ENCODE measurements at regions not wholly inside any gene's neighbourhood (a gene's known extent, or its start where the extent isn't known, plus 50 kb on each side); places are given as distances from the start of the nearest gene placed in this dataset.
"Not testable (repeated sequence)": the region's sequence is repeated elsewhere in the genome, so short reads cannot be mapped to it uniquely, and the experiment has no call there.

DNA sequence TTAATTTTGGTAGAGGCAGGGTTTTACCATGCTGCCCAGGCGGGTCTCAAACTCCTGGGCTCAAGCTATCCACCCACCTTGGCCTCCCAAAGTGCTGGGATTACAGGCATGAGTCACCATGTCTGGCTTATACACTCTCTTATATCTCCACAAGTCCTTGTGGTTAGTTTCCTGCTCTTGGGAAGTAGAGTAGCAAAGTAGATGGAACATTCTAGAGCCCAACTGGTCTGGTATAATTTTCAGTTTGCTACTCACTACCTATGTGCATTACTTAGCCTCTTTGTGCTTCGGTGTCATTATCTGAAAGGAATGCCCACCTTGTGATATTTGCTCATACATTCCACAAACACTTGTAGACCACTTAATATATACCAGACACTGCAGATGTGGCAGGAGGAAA, 96.6 kb upstream of the IPO9 start (continued):
- TF ChIP-seq, protein P1, sequence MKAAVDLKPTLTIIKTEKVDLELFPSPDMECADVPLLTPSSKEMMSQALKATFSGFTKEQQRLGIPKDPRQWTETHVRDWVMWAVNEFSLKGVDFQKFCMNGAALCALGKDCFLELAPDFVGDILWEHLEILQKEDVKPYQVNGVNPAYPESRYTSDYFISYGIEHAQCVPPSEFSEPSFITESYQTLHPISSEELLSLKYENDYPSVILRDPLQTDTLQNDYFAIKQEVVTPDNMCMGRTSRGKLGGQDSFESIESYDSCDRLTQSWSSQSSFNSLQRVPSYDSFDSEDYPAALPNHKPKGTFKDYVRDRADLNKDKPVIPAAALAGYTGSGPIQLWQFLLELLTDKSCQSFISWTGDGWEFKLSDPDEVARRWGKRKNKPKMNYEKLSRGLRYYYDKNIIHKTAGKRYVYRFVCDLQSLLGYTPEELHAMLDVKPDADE (IDR thresholded peaks at IDR 0.05): no peak
- TF ChIP-seq CREB1 (CRISPR knock-in tag; IDR thresholded peaks at IDR 0.05; ENCODE audit: low read depth): no peak
- no peak for TF ChIP-seq ZNF114 (CRISPR knock-in tag; IDR thresholded peaks at IDR 0.05)
- TF ChIP-seq POLR2AphosphoS5 (IDR thresholded peaks at IDR 0.05; ENCODE audit: low read depth): no peak
- TF ChIP-seq EZH2phosphoT487 (IDR thresholded peaks at IDR 0.05; ENCODE audit: unreplicated experiment): no peak

DNA sequence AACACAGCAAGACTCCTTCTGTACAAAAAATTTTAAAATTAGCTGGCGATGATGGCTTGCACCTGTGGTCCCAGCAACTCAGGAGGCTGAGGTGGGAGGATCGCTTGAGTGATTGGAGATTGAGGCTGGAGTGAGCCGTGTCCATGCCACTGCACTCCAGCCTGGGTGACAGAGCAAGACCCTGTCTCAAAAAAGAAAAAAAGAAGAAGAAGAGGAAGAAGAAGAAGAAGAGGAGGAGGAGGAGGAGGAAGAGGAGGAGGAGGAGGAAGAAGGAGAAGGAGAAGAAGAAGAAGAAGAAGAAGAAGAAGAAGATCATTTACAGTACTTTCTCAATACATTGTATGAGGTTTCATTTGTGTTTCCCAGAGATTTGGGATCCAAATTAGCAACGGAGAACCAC, 94.7 kb upstream of the IPO9 start:
- not testable (repeated sequence) for H3K27ac Mint-ChIP-seq; H2AFZ ChIP-seq; H3K4me3 ChIP-seq; H4K20me1 ChIP-seq (replicated peaks; ENCODE audit: insufficient read depth); H3F3A ChIP-seq (replicated peaks; ENCODE audit: low read depth); H3K4me3 Mint-ChIP-seq; ATAC-seq; H3K27ac ChIP-seq (ENCODE audit: low read depth); H3K27me3 ChIP-seq (ENCODE audit: insufficient read depth); H3K9me3 Mint-ChIP-seq; H3K9me2 ChIP-seq (ENCODE audit: insufficient read depth); H3K4me2 ChIP-seq; H3K36me3 Mint-ChIP-seq (ENCODE audit: low read depth); H3K36me3 ChIP-seq (ENCODE audit: insufficient read depth); H3K79me2 ChIP-seq (replicated peaks; ENCODE audit: insufficient read depth); DNase-seq (ENCODE audit: low spot score)
- peaks cover 36% of the 10 kb centered on the region for H3K4me1 ChIP-seq (ENCODE audit: insufficient read depth)
- H3K27me3 Mint-ChIP-seq (ENCODE audit: insufficient read depth, low read depth, poor library complexity): peaks cover 11% of the 10 kb centered on the region
- H3K4me1 Mint-ChIP-seq: peaks cover 47% of the 10 kb centered on the region

GRCh38 chr1:201734786-201735185, 94.2 kb upstream of the IPO9 start:
- H3K79me2 ChIP-seq (replicated peaks; ENCODE audit: insufficient read depth): peaks cover 4% of the 10 kb centered on the region
- no peaks in the 10 kb centered on the region for H4K20me1 ChIP-seq (replicated peaks; ENCODE audit: insufficient read depth)
- no peaks in the 10 kb centered on the region; the same call in 2 of the 3 replicates for H3K36me3 Mint-ChIP-seq (ENCODE audit: low read depth)
- H3K4me1 Mint-ChIP-seq: peaks cover 47% of the 10 kb centered on the region
- H3K4me3 Mint-ChIP-seq: no peak overlapping the region
- no peaks in the 10 kb centered on the region for H3K9me3 Mint-ChIP-seq
- no peaks in the 10 kb centered on the region for H3K36me3 ChIP-seq (ENCODE audit: insufficient read depth)
- no peak overlapping the region for H2AFZ ChIP-seq
- ATAC-seq (no peak), DNase-seq (ENCODE audit: low spot score) (no peak)
- no peaks in the 10 kb centered on the region for H3K9me2 ChIP-seq (ENCODE audit: insufficient read depth)
- H3K27ac Mint-ChIP-seq: no peak overlapping the region
- H3K27ac ChIP-seq (ENCODE audit: low read depth): no peak overlapping the region
- peaks cover 14% of the 10 kb centered on the region for H3K27me3 Mint-ChIP-seq (ENCODE audit: insufficient read depth, low read depth, poor library complexity)
- H3K4me2 ChIP-seq: no peak overlapping the region
- TF ChIP-seq, protein P2, sequence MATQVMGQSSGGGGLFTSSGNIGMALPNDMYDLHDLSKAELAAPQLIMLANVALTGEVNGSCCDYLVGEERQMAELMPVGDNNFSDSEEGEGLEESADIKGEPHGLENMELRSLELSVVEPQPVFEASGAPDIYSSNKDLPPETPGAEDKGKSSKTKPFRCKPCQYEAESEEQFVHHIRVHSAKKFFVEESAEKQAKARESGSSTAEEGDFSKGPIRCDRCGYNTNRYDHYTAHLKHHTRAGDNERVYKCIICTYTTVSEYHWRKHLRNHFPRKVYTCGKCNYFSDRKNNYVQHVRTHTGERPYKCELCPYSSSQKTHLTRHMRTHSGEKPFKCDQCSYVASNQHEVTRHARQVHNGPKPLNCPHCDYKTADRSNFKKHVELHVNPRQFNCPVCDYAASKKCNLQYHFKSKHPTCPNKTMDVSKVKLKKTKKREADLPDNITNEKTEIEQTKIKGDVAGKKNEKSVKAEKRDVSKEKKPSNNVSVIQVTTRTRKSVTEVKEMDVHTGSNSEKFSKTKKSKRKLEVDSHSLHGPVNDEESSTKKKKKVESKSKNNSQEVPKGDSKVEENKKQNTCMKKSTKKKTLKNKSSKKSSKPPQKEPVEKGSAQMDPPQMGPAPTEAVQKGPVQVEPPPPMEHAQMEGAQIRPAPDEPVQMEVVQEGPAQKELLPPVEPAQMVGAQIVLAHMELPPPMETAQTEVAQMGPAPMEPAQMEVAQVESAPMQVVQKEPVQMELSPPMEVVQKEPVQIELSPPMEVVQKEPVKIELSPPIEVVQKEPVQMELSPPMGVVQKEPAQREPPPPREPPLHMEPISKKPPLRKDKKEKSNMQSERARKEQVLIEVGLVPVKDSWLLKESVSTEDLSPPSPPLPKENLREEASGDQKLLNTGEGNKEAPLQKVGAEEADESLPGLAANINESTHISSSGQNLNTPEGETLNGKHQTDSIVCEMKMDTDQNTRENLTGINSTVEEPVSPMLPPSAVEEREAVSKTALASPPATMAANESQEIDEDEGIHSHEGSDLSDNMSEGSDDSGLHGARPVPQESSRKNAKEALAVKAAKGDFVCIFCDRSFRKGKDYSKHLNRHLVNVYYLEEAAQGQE (IDR thresholded peaks at IDR 0.05; ENCODE audit: unreplicated experiment): no peak
- TF ChIP-seq ZNF114 (CRISPR knock-in tag; IDR thresholded peaks at IDR 0.05): no peak
- no peak for TF ChIP-seq STAT1 (IDR thresholded peaks at IDR 0.05; ENCODE audit: unreplicated experiment)
- no peak for TF ChIP-seq ZNF331 (CRISPR knock-in tag; IDR thresholded peaks at IDR 0.05; ENCODE audit: low read depth)
- 0 out of 2 replicates have a peak, but pooled peaks cover 6% of the 10 kb centered on the region for H3F3A ChIP-seq (replicated peaks; ENCODE audit: low read depth)
- H3K4me3 ChIP-seq: no peak overlapping the region
- H3K4me1 ChIP-seq (ENCODE audit: insufficient read depth): peaks cover 36% of the 10 kb centered on the region
- no peaks in the 10 kb centered on the region; the same call in 1 of the 2 replicates for H3K27me3 ChIP-seq (ENCODE audit: insufficient read depth)
